HG02870 (cell line): ENCODE measurements at regions not wholly inside any gene's neighbourhood (a gene's known extent, or its start where the extent isn't known, plus 50 kb on each side); places are given as distances from the start of the nearest gene placed in this dataset.
"Not testable (repeated sequence)": the region's sequence is repeated elsewhere in the genome, so short reads cannot be mapped to it uniquely, and the experiment has no call there.

Experiments used
- ATAC-seq: cut with Tn5 transposase; IDR thresholded peaks from one replicate; pipeline ENCODE4 v1.9.1; 2021; ENCODE audit warnings: mild to moderate bottlenecking, moderate library complexity; ENCODE audit not compliant: unreplicated experiment

- ATAC-seq = no peak
Measured at GRCh38 chr10:28387140-28387539, 84.3 kb upstream of the MPP7 start.

GRCh38 chr10:28391283-28391682 lies 88.4 kb upstream of the MPP7 start:
- no peak for ATAC-seq

GRCh38 chr10:28393956-28394568 lies 91.2 kb upstream of the MPP7 start:
- peak; percentile 62 for ATAC-seq

- no peak for ATAC-seq
Measured at GRCh38 chr10:28396331-28396730, 93.5 kb upstream of the MPP7 start.

GRCh38 chr10:28397229-28397628 lies 94.4 kb upstream of the MPP7 start:
- no peak for ATAC-seq

GRCh38 chr10:28400176-28400575 lies 97.3 kb upstream of the MPP7 start:
- ATAC-seq = no peak

- no peak for ATAC-seq
Measured at GRCh38 chr10:28400681-28401080, 97.8 kb upstream of the MPP7 start.

- not testable (repeated sequence) for ATAC-seq
Measured at GRCh38 chr10:28402611-28403073, 99.8 kb upstream of the MPP7 start.

GRCh38 chr10:28403090-28403489 lies 100.2 kb upstream of the MPP7 start:
- ATAC-seq = no peak

- ATAC-seq = no peak
Measured at GRCh38 chr10:28408237-28408777, 105.4 kb upstream of the MPP7 start.

- no peak for ATAC-seq
Measured at GRCh38 chr10:28410420-28411135, 107.7 kb upstream of the MPP7 start.

GRCh38 chr10:28411136-28411460 lies 108.2 kb upstream of the MPP7 start:
- ATAC-seq = no peak

- peak; percentile 67 for ATAC-seq
Measured at GRCh38 chr10:28411648-28412047, 108.8 kb upstream of the MPP7 start.

GRCh38 chr10:28418069-28418468 lies 114.8 kb upstream of the WAC start:
- no peak for ATAC-seq

- ATAC-seq = no peak
Measured at GRCh38 chr10:28425422-28425821, 107.5 kb upstream of the WAC start.

GRCh38 chr10:28426392-28427159 lies 106.3 kb upstream of the WAC start:
- ATAC-seq = no peak

- ATAC-seq = no peak
Measured at GRCh38 chr10:28427376-28427775, 105.5 kb upstream of the WAC start.

GRCh38 chr10:28429045-28429444 lies 103.9 kb upstream of the WAC start:
- no peak for ATAC-seq

GRCh38 chr10:28429573-28430216 lies 103.2 kb upstream of the WAC start:
- no peak for ATAC-seq

- no peak for ATAC-seq
Measured at GRCh38 chr10:28431139-28431538, 101.8 kb upstream of the WAC start.

- no peak for ATAC-seq
Measured at GRCh38 chr10:28432210-28432676, 100.7 kb upstream of the WAC start.
